ENCODE measurements at regions not wholly inside any gene's neighbourhood (a gene's known extent, or its start where the extent isn't known, plus 50 kb on each side); places are given as distances from the start of the nearest gene placed in this dataset.

- no peaks in the 10 kb centered on the region for H3K79me2 ChIP-seq (ENCODE audit: control insufficient read depth in 1 of 2, insufficient read depth in 2 of 2, low read length in 2 of 2)
- H3K27me3 ChIP-seq (replicated peaks in 1 of 4; ENCODE audit: control insufficient read depth in 3 of 4, extremely low read depth in 1 of 4, insufficient read depth in 3 of 4, low read length in 3 of 4), result no peaks in the 10 kb centered on the region
- no peaks in the 10 kb centered on the region for H3K9me3 ChIP-seq (ENCODE audit: insufficient read depth in 2 of 2, low read depth in 1 of 2, low read length in 1 of 2)
- no peak overlapping the region for H2AFZ ChIP-seq (ENCODE audit: low read length)
- no peak overlapping the region for H3K4ac ChIP-seq (replicated peaks; ENCODE audit: insufficient read length, low read depth, low read length)
- no peak overlapping the region for H4K8ac ChIP-seq (ENCODE audit: extremely low read depth, insufficient read depth, low read length)
- 95% methylated on average over 5 of the region's 5 CpGs; no CpG with 5 or more reads in 1 of the 2 experiments for WGBS, 2 experiments (ENCODE audit: extremely low coverage in 1 of 2, insufficient coverage in 1 of 2, insufficient read length in 1 of 2, insufficient replicate concordance in 2 of 2, low coverage in 1 of 2, low lambda C conversion rate in 2 of 2, missing lambda C conversion rate in 1 of 2)
- H3K36me3 ChIP-seq (ENCODE audit: control insufficient read depth in 2 of 4, insufficient read depth in 4 of 4, low read length in 3 of 4), result no peaks in the 10 kb centered on the region
- no peak overlapping the region for H3K9ac ChIP-seq (replicated peaks in 1 of 4; ENCODE audit: extremely low read depth in 1 of 4, low read depth in 3 of 4, low read length in 3 of 4)
- H3K27ac ChIP-seq (ENCODE audit: low read depth, low read length), result no peak overlapping the region
- no peaks in the 10 kb centered on the region for H3K4me1 ChIP-seq (replicated peaks in 1 of 4; ENCODE audit: control insufficient read depth in 3 of 4, insufficient read depth in 4 of 4, low read length in 3 of 4)
- no peak overlapping the region for H3K14ac ChIP-seq (ENCODE audit: insufficient read length)
- no peak overlapping the region for H3K18ac ChIP-seq (ENCODE audit: extremely low read depth, low read length)
- H3K56ac ChIP-seq (replicated peaks; ENCODE audit: insufficient read length, low read depth, low read length), result no peak overlapping the region
- H3K4me2 ChIP-seq (ENCODE audit: insufficient read depth in 1 of 2, low read depth in 2 of 2, low read length in 2 of 2), result no peak overlapping the region
- H3K23ac ChIP-seq (ENCODE audit: insufficient read length), result no peak overlapping the region
- H2BK120ac ChIP-seq (replicated peaks; ENCODE audit: low read depth, low read length), result no peak overlapping the region
- CTCF ChIA-PET (ENCODE audit: partially characterized antibody), result interaction anchor here (1.1 kb wide), 1 partner anchor 11 kb away, joined by 3 read pairs; no protein-coding TSS in a partner anchor
- no peak overlapping the region for H2BK5ac ChIP-seq (ENCODE audit: low read depth, low read length)
- H4K91ac ChIP-seq (replicated peaks; ENCODE audit: insufficient read length, low read length), result no peak overlapping the region
- POLR2A ChIA-PET (ENCODE audit: partially characterized antibody), result no interaction called here
- no peak for TF ChIP-seq TAF7 (optimal IDR thresholded peaks at IDR 0.05; ENCODE audit: borderline replicate concordance, low read depth, low read length)
- no peak for TF ChIP-seq USF2 (IDR thresholded peaks at IDR 0.05; ENCODE audit: low read length)
- TF ChIP-seq ZNF274 (IDR thresholded peaks at IDR 0.05; ENCODE audit: borderline replicate concordance, extremely low read depth, low read length), result no peak
- no peak for TF ChIP-seq MAFK (IDR thresholded peaks at IDR 0.05; ENCODE audit: low read depth, low read length)
- TF ChIP-seq TBP (IDR thresholded peaks at IDR 0.05; ENCODE audit: low read depth, low read length), result no peak
- no peak for TF ChIP-seq KDM1A (IDR thresholded peaks at IDR 0.05; ENCODE audit: borderline replicate concordance, low read length)
- TF ChIP-seq ASH2L (IDR thresholded peaks at IDR 0.05; ENCODE audit: low read length), result no peak
- TF ChIP-seq SP2 (IDR thresholded peaks at IDR 0.05; ENCODE audit: low read length), result no peak
- no peak overlapping the region for H4K5ac ChIP-seq (ENCODE audit: insufficient read length, low read depth, low read length)
- H3K23me2 ChIP-seq (ENCODE audit: low read depth, low read length), result no peaks in the 10 kb centered on the region
- no peaks in the 10 kb centered on the region for H4K20me1 ChIP-seq (replicated peaks in 1 of 2; ENCODE audit: control insufficient read depth in 1 of 2, insufficient read depth in 2 of 2, low read length in 2 of 2)
- H3K4me3 ChIP-seq (ENCODE audit: extremely low read depth in 1 of 4, insufficient read depth in 2 of 4, low read depth in 3 of 4, low read length in 4 of 4), result no peak overlapping the region
- no peak overlapping the region for H2AK5ac ChIP-seq (ENCODE audit: low read depth, low read length)
- FAIRE-seq, result no peak
- H3K79me1 ChIP-seq (ENCODE audit: low read depth, low read length), result no peaks in the 10 kb centered on the region
- H2BK15ac ChIP-seq (ENCODE audit: low read length), result no peak overlapping the region
- no peak overlapping the region for H2BK20ac ChIP-seq (ENCODE audit: low read length)
- no peak for DNase-seq (ENCODE audit: low read depth in 1 of 2, low spot score in 2 of 2)
- no peak overlapping the region for H2BK12ac ChIP-seq (ENCODE audit: low read depth, low read length)
Observed at GRCh38 chr1:87176514-87176913, 152.2 kb upstream of the LMO4 start.
